ENCODE measurements at regions not wholly inside any gene's neighbourhood (a gene's known extent, or its start where the extent isn't known, plus 50 kb on each side); places are given as distances from the start of the nearest gene placed in this dataset.

DNA sequence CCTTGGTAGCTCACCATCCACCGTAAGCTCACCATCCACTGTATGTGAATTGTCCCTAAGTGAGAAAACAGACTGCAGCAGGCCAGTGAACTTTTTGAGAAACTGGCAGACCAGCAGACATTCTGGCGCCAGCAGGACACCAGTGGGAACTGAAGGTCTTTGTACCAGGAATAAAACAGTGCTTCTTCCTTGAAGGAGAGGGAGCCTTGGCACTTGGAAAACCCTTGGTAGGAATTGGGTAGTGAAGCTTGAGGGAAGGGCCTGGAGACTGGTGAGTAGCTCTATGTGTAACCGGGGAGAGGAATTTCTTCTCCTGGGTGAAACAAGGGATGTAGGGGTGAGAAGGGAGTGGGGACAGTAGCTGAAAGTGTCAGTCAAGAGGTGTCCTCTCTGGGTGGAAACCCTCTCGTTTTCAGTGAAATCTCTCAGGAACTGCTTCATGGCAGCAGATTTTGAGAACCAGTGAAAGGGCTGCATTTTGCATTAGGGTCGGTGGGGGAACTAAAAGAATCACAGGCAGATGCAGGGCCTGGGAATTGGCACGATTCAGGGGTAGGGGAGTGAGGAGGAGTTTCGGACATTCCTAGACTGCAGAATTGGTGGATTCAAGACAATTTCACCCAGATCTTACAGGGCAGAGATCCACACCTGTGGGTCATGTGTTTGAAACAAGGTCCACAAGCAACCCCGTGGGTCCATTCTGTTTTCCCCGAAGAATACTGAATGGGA lies 131.5 kb upstream of the DLX2 start:
- no peak for DNase-seq (ENCODE audit: low read depth)
- TF ChIP-seq, protein P1, sequence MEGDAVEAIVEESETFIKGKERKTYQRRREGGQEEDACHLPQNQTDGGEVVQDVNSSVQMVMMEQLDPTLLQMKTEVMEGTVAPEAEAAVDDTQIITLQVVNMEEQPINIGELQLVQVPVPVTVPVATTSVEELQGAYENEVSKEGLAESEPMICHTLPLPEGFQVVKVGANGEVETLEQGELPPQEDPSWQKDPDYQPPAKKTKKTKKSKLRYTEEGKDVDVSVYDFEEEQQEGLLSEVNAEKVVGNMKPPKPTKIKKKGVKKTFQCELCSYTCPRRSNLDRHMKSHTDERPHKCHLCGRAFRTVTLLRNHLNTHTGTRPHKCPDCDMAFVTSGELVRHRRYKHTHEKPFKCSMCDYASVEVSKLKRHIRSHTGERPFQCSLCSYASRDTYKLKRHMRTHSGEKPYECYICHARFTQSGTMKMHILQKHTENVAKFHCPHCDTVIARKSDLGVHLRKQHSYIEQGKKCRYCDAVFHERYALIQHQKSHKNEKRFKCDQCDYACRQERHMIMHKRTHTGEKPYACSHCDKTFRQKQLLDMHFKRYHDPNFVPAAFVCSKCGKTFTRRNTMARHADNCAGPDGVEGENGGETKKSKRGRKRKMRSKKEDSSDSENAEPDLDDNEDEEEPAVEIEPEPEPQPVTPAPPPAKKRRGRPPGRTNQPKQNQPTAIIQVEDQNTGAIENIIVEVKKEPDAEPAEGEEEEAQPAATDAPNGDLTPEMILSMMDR (IDR thresholded peaks at IDR 0.05; ENCODE audit: control insufficient read depth, extremely low read depth, insufficient read depth): no peak
- H3K4me3 ChIP-seq (ENCODE audit: low read depth, low read length): no peak overlapping the region

DNA sequence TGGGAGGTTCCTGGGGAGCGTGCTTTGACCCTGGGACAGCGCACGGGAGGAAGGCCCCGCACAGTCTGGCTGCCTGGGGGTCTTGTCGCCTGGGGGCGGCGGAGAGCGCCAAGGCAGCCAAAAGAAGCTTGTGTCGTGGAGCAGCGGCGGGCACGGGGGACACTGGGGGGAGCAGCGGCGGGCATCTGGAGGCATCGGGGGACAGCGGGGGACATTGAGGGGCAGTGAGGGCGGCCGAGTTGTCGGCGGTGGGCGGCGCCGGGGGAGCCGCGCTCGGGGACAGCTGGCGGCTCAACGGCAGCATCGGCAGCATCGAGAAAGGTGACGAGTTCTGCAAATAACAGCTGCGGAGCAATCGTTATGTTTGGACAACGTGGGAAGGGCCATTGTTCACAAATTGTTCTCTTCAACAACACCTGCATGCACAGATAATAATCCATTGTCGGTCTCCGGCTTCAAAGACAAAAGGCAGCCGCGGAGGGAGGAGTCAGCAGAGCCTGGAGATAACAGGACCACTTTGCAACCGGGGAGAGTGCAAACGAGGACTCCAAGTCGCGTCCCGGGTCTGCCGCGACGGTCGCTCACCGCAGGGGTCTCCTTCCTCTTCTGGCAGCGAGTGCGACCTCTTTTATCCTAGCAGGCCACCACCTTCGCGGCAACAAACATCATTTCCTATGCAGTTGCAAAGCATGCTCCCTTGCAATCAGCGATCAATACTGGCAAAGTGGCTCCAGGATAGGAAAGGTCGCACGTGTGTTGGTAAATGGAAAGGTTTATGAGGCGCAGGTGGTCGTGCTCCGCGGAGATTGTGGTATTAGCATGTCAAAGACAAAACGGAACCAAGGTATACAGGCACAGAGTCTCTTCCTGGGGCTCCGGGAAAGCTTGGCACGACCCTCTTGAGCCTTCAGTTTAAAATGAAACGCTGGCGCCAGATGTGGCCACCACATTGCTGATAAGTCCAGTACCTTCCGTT lies 132.3 kb upstream of the DLX2 start:
- TF ChIP-seq, protein P1 (IDR thresholded peaks at IDR 0.05; ENCODE audit: control insufficient read depth, extremely low read depth, insufficient read depth): no peak
- no peak for DNase-seq (ENCODE audit: low read depth)
- no peak overlapping the region for H3K4me3 ChIP-seq (ENCODE audit: low read depth, low read length)

DNA sequence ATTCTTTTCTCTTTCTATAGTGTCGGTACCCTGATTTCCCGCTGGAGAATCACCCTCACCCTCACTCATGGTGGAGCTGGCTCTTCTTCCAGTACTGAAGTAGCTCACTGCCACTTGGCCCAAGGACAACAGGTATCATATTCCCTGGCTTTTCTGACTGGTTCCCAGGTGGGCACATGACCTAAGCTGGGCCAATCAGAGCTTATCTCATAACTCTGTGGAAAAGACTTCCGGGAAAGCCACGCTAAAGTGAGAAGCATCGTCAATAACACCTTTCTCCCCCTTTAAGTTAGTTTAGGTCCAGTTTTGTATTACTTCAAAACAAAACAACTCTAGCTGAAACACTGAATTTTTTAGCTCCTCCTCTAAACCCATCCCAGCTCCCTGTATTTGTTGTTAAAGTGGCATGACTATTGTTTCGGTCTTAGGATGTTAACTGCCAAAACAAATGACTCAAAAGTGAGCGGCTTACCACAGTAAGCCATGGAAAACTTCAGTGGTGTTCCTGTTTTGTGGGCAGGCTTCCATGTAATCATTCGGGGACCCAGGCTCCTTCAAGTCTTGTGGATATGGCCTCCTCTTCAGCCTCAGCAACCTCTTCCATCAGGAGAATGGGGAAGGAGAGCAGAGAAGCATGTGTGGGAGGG lies 137.4 kb upstream of the DLX2 start:
- no peak overlapping the region for H3K4me3 ChIP-seq (ENCODE audit: low read depth, low read length)
- DNase-seq (ENCODE audit: low read depth): no peak
- TF ChIP-seq, protein P1 (IDR thresholded peaks at IDR 0.05; ENCODE audit: control insufficient read depth, extremely low read depth, insufficient read depth): no peak

DNA sequence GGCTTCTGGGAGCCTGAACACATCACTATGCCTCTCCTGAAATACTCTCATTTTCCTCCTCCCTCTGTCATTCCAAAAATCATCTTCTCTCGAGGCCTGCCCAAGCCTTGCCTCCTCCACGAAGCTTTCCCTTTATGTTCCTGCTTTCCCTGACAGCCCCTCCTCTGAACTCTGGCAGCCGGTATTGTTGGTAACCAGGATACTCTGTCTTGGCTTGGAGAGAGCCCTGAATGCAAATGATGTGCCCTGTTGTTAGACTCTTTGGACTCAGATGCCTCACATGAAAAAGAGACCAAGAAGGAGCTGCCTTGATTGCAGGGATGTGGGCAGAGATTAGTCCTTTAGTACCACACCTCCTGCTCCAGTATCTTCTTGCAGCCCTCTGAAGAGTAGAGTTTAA lies 138.5 kb upstream of the DLX2 start:
- TF ChIP-seq, protein P1 (IDR thresholded peaks at IDR 0.05; ENCODE audit: control insufficient read depth, extremely low read depth, insufficient read depth): no peak
- DNase-seq (ENCODE audit: low read depth): no peak
- H3K4me3 ChIP-seq (ENCODE audit: low read depth, low read length): no peak overlapping the region

DNA sequence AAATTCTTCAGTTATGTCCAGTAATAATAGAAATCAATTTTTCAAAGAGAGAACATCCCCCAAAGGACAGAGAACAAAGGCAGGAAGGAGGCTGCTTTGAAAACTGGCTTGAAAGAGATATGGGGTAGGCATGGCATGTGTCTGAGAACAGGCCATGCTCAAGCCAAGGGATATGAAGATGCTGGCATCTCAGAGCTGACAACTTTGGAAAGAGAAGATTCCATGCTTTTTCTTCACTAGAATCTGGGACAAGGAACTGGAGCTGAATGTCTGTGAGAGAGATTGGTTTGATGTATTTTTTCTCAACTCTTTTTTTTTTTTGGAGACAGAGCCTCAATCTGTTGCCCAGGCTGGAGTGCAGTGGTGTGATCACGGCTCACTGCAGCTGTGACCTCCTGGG lies 139.8 kb upstream of the DLX2 start:
- no peak for DNase-seq (ENCODE audit: low read depth)
- TF ChIP-seq, protein P1 (IDR thresholded peaks at IDR 0.05; ENCODE audit: control insufficient read depth, extremely low read depth, insufficient read depth): no peak
- H3K4me3 ChIP-seq (ENCODE audit: low read depth, low read length): no peak overlapping the region

DNA sequence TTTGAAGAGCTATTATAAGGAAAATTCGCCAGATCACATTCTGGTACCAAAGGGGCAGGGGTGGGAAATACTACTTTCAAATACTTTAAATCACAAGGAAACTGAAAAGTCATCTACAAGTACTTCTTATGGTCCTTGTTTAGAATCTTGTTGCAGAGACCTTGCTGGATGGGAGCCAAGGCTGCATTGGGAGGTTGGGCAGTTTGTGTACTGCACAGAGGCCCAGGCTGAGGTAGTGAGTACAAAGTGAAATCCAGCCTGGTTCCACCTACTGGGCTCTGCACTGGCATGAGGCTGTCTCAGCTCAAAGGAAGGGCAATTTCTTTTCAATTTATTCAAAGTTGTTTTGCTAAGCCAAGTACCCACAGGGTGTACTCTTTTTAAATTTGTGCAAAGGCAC lies 140.3 kb upstream of the DLX2 start:
- no peak overlapping the region for H3K4me3 ChIP-seq (ENCODE audit: low read depth, low read length)
- no peak for DNase-seq (ENCODE audit: low read depth)
- TF ChIP-seq, protein P1 (IDR thresholded peaks at IDR 0.05; ENCODE audit: control insufficient read depth, extremely low read depth, insufficient read depth): no peak
